ENCODE measurements at regions not wholly inside any gene's neighbourhood (a gene's known extent, or its start where the extent isn't known, plus 50 kb on each side); places are given as distances from the start of the nearest gene placed in this dataset.

DNA sequence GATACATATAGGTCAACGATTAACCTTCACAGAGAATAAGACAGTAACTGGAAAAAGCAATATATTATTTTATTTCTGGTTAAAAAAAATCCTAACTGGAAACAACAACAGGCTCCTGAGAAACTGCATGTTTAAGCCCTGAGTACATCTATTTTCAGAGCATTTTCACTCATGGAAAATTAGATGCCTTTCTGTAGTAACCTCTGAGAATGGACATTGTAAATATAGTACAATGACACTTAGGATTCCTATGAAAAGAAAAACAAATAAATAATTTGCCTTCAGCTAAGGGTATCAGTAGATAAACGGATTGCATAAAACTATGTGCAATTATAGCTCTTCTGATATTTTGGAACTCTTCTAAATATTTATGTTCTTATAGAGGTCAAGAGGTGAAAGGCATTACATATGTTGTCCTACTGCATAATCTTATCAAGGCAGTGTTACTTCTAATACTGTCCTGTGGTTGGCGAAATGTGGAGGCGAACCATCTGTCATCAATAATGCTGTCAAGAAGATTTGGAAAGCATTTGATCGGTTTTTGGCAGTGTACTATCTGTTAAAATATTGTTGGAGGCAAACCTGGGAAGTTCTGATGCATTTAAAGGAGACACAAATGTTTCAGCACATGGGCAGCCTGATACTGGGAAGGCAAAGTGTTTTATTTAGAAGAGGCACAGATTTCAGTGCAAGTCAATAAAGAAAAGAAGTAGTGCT lies 381.8 kb downstream of the BTG1 start:
- TF ChIP-seq, protein P1, sequence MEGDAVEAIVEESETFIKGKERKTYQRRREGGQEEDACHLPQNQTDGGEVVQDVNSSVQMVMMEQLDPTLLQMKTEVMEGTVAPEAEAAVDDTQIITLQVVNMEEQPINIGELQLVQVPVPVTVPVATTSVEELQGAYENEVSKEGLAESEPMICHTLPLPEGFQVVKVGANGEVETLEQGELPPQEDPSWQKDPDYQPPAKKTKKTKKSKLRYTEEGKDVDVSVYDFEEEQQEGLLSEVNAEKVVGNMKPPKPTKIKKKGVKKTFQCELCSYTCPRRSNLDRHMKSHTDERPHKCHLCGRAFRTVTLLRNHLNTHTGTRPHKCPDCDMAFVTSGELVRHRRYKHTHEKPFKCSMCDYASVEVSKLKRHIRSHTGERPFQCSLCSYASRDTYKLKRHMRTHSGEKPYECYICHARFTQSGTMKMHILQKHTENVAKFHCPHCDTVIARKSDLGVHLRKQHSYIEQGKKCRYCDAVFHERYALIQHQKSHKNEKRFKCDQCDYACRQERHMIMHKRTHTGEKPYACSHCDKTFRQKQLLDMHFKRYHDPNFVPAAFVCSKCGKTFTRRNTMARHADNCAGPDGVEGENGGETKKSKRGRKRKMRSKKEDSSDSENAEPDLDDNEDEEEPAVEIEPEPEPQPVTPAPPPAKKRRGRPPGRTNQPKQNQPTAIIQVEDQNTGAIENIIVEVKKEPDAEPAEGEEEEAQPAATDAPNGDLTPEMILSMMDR (IDR thresholded peaks at IDR 0.05; ENCODE audit: low read depth, low read length), result no peak
- TF ChIP-seq EZH2phosphoT487 (IDR thresholded peaks at IDR 0.05; ENCODE audit: low read depth), result no peak

All from OCI-LY3 (cell line).